HG03342 (cell line): ENCODE measurements at regions not wholly inside any gene's neighbourhood (a gene's known extent, or its start where the extent isn't known, plus 50 kb on each side); places are given as distances from the start of the nearest gene placed in this dataset.

ENCODE experiments used
- ATAC-seq: cut with Tn5 transposase; IDR thresholded peaks from one replicate; pipeline ENCODE4 v1.9.1; 2021; ENCODE audit warnings: mild to moderate bottlenecking, moderate library complexity; ENCODE audit not compliant: unreplicated experiment

GRCh38 chr13:50188696-50189095, 173.5 kb downstream of the KCNRG start:
- ATAC-seq, result no peak

DNA sequence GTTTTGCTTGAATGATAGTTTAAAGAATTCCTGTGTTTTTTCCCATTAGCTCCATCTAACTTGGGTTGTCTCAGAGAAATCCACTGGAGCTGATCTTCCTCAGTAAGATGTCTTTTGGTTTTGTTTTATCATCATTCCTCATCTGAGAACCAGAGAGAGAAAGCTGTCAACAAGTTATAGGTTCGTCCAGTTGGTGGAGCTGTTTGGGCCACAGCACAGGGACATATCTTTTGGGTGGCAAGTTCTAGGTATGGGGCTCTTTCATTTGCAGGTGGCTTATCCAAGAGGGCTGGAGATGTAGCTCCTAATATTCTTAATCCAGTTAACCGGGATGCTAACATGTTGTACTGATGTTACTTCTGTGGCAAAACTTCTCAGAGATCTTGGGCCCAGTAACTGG, 174.2 kb downstream of the KCNRG start:
- no peak for ATAC-seq

- no peak for ATAC-seq
Observed at GRCh38 chr13:50191004-50191403, 175.8 kb downstream of the KCNRG start.

GRCh38 chr13:50192272-50192813, 177.1 kb downstream of the KCNRG start:
- no peak for ATAC-seq

DNA sequence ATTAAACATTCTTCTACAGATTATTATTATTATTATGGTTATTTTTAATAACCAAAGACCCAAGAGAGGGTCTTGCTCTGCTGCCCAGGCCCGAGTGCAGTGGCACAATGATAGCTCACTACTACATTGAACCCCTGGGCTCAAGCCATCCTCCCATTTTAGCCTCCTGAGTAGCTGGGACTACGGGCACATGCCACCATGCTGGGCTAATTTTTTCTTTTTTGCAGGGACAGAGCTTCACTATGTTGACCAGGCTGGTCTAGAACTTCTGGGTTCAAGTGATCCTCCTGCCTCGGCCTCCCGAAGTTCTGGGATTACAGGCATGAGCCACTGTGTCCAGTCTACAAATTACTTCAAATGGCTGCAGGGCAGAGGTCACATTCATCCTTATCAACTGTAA, 179.8 kb downstream of the KCNRG start:
- no peak for ATAC-seq

DNA sequence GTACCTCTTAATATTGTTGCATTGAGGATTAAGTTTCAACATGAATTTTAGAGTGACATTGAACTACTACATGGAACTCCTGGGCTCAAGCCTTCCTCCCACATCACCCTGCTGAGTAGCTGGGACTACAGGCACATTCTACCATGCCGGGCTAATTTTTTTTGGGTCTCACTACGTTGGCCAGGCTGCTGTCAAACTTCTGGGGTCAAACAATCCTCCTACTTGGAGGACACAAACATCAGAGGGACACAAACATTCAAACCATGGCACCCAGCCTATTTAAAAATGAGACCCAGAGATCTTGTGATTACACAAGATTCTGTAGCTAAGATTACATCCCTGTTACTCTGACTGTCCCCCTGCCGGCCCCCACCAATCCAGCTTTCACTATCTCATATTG, 180.9 kb downstream of the KCNRG start:
- no peak for ATAC-seq

DNA sequence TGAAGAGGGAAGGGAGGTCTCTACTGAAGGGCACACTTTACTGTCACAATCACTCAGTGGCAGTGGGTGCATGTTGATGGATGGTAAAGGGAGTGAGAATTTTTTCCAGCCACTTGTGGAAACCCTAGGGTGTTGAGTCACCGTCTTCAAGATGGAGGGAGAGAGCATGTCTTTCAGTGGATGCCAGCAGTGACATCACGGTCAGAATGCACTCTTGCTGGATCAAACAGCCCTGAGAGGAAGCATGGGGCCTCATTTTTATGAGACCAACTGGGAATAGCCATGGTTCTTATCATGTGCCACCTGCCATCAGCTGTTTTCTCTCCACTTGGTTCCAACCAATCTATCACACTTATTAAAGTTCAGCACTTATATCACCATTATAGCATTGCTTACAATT, 182.5 kb downstream of the KCNRG start:
- ATAC-seq, result no peak

GRCh38 chr13:50198508-50198907, 183.3 kb downstream of the KCNRG start:
- ATAC-seq, result no peak

DNA sequence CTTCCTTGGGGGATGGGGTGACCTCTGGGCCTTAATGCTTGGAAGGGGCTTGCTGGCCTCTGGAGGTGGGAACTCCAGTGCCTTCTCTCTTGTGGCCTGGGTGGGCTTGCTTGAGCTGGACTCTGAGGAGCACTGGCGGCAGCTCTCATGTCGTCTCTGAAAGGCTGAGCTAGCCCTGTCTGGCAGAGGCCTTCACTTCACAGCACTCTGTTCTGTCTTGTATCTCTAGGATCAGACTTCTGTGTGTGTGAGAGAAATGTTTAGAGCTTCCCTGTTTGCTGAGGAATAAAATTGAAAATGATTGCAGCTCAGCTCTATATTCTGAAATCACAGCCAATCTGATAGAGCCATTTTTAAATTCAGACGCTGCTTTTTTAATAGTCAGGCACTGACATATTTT, 185.3 kb downstream of the KCNRG start:
- ATAC-seq, result no peak

GRCh38 chr13:50200988-50201387, 185.7 kb downstream of the KCNRG start:
- no peak for ATAC-seq

- ATAC-seq, result no peak
Observed at GRCh38 chr13:50202485-50202884, 187.2 kb downstream of the KCNRG start.

- no peak for ATAC-seq
Observed at GRCh38 chr13:50203256-50203941, 188.2 kb downstream of the KCNRG start.

DNA sequence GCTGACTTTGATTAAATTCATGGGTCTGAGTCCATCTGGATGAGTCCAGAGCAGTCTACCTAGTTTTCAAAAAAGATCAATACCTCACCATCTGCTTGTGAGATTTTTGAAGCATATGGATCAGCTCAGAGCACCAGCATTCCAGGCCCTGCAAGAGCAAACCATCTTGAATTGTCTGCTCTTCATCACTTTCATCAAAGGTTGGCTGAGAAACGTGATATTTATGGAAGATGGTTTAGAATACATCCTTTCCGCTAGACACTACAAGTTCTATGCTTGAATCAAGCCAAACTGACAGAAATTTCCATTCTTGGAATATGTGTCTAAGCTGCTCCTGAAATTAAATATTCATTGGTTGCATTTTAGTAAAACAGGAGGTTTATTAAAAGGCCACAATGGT, 190.3 kb downstream of the KCNRG start:
- ATAC-seq, result no peak

DNA sequence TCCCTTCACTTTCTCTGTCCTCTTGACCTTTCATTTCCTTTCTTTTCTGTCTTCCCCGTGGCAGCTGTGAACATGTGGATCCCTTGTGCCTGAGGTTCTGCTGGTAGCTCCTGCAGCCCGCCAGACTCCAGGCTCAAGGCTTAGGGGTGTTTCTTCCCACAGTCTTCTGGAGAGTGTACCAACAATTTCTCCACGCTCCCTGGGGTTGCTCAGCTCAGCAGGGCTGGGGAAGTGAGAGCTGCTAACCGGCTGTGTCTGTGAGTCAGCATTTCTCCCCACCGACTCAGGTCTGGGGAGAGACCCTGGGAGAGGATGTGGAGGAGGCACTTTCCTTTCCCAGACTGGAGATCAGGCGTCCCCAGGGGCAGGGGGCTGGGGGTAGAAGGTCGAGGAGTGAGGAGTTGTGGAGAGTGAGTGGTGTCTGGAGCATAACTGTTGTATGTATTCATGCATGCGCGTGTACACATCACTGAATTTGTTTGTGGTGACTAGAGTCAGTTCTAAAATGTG, 193.6 kb downstream of the KCNRG start:
- ATAC-seq, result peak; percentile 74

- ATAC-seq, result no peak
Observed at GRCh38 chr13:50209631-50210030, 194.4 kb downstream of the KCNRG start.

DNA sequence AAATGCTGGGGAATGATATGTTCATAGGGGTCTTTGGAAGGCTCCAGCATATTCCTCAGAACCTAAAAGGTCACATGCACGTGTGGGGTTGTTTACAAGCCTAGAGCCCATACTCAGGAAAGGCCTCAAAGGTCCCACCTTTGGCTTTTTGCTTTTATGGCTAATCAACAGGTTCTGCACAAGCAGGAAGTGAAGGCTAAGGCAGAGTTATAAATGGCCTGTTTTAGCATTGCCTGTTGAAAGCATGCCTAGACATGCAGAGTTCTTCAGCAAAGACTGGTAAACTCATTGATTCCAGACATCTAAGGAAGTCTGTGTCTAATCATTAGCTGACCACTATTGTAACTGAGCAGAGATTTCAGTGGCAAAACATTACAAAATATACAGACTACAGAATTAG, 198.3 kb downstream of the KCNRG start:
- ATAC-seq, result no peak

DNA sequence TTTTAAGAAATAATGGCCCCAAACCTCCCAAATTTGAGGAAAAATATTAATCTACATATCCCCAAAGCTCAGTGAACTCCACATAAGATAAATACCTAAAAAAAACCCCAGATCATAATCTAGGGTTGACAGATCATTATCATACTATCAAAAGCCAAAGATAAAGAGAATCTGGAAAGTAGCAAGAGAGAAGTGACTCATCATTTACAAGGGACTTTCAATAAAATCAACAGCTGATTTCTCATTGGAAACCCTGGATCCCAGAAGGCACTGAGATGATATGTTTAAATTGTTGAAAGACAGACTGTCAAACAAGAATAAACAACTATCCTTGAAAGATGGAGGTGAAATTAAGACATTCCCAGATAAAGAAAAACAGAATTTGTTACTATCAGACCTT, 199.3 kb downstream of the KCNRG start:
- ATAC-seq, result no peak

GRCh38 chr13:50215399-50215798, 200.2 kb downstream of the KCNRG start:
- no peak for ATAC-seq

- no peak for ATAC-seq
Observed at GRCh38 chr13:50219743-50220142, 204.5 kb downstream of the KCNRG start.

DNA sequence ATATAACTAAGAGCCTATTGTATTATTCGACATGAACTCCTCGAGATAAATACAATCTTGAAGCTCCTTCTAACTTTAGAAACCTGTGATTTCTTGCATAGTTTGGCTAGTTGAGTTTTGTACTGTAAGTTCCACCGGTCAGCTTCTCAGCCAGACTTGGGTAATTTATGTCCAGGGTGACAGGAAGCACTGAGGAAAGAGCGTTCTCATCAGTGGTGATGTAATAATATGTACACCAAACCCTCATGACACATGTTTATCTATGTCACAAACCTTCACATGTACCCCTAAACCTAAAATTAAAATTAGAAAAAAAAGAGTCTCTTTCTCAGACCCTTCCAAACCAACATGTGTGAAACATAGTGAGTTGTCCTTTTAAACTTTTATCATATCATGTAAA, 205.7 kb downstream of the KCNRG start:
- no peak for ATAC-seq

DNA sequence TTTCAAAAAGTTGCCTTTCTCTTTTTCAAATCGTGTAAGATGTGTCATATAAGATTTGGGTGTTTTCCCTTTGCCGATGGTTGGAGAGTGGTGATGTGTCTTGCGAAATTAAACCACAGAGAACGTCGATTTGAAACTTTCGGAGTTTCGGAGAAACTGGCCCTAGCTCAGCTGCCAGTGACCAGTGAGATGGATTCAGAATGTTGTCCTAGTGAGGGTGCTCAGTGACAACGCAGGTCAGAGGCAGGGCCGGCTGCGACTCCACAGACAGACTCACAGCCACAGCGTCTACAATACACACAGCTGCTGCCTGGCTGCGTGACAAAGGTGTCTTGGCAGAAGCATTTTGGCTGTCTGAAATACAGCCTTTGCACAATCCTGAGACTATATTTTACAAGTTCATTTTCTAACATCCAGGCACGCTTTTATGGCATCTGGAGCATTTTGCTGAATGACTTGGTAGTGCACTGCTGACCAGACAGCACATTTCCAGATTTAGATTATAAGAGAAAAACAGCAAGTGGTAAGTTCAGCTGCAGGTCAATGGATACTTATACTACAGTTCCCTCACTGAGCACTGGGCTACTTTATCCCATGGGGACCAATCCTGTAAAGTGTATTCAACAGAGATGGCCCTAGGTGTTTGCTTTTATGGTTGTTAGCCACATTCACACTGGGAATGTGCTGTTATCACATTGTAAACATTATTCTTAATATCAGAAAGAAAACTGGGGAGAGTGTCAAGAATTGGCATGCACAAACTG, 207.5 kb downstream of the KCNRG start:
- no peak for ATAC-seq

DNA sequence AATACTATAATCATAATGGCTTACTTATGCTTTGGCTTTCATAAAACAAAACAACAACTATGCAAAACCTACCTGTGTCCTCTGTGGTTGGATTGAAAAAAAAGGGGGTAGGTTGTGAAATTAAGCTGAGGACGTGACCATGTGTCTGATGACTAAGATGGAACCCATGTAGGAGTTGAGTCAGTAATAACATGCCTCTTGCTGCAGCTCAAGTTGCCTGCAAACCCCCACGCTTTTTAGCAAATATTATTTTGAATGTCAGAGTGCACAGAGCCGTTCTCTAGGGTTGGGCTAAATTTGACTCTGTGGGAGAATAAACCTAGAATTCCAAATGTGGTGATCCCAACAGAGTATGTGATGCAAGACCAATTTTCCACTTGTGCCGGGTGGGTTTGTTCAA, 209.3 kb downstream of the KCNRG start:
- peak; percentile 67 for ATAC-seq
